B cell (primary cell): ENCODE measurements at regions not wholly inside any gene's neighbourhood (a gene's known extent, or its start where the extent isn't known, plus 50 kb on each side); places are given as distances from the start of the nearest gene placed in this dataset.

ENCODE experiments used
- EZH2 ChIP-seq: IDR thresholded peaks from 2 replicates; pipeline ENCODE4 v1.6.1; 2012; ENCODE audit warnings: borderline replicate concordance, low read depth, mild to moderate bottlenecking, moderate library complexity, low read length; ENCODE audit not compliant: insufficient read depth, poor library complexity, severe bottlenecking
- TF ChIP-seq, protein P1 (sequence below): fragments of 200-600 bp; IDR thresholded peaks from one replicate; pipeline ENCODE4 v1.8.0; 2022; ENCODE audit warnings: antibody characterized with exemption, mild to moderate bottlenecking

DNA sequence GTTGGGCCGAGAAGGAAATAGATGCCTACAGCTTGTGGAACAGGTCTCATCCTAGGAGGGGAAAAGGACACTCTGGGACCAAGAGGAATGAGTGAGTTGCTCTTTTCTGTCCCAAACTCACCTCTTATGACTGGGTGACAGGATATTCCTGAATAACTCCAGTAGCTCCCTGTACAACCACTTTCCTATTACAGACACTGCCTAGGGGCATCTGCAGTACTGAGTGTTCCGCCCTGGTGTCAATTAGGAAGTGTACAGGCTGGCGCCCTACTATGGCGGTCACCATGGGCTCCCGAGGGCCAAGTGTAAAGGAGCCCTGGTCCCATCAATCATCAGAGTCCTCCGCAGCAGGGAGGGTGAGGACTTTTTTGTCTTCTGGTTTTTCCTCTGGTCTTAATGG is 343.4 kb upstream of the USP9Y start:
- TF ChIP-seq, protein P1, sequence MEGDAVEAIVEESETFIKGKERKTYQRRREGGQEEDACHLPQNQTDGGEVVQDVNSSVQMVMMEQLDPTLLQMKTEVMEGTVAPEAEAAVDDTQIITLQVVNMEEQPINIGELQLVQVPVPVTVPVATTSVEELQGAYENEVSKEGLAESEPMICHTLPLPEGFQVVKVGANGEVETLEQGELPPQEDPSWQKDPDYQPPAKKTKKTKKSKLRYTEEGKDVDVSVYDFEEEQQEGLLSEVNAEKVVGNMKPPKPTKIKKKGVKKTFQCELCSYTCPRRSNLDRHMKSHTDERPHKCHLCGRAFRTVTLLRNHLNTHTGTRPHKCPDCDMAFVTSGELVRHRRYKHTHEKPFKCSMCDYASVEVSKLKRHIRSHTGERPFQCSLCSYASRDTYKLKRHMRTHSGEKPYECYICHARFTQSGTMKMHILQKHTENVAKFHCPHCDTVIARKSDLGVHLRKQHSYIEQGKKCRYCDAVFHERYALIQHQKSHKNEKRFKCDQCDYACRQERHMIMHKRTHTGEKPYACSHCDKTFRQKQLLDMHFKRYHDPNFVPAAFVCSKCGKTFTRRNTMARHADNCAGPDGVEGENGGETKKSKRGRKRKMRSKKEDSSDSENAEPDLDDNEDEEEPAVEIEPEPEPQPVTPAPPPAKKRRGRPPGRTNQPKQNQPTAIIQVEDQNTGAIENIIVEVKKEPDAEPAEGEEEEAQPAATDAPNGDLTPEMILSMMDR: no peak
- no peak for TF ChIP-seq EZH2
